Osteocyte (in vitro differentiated cells): ENCODE measurements at regions not wholly inside any gene's neighbourhood (a gene's known extent, or its start where the extent isn't known, plus 50 kb on each side); places are given as distances from the start of the nearest gene placed in this dataset.

ENCODE experiments used
- DNase-seq: peaks from one replicate; pipeline ENCODE4 v3.0.0; 2021; ENCODE audit warnings: mixed read lengths; ENCODE audit not compliant: unreplicated experiment; ENCODE audit errors: extremely low spot score
- H3K27ac Mint-ChIP-seq: one replicate; pipeline ENCODE4 v1.8.0; 2021; ENCODE audit warnings: mild to moderate bottlenecking, mixed read lengths; ENCODE audit not compliant: unreplicated experiment
- H3K27me3 Mint-ChIP-seq: one replicate; pipeline ENCODE4 v1.8.0; 2021; ENCODE audit warnings: mixed read lengths; ENCODE audit not compliant: unreplicated experiment
- H3K36me3 Mint-ChIP-seq: one replicate; pipeline ENCODE4 v1.8.0; 2021; ENCODE audit warnings: mixed read lengths; ENCODE audit not compliant: unreplicated experiment
- H3K4me1 Mint-ChIP-seq: one replicate; pipeline ENCODE4 v1.8.0; 2021; ENCODE audit warnings: mixed read lengths; ENCODE audit not compliant: unreplicated experiment
- H3K4me3 Mint-ChIP-seq: one replicate; pipeline ENCODE4 v1.8.0; 2021; ENCODE audit warnings: mild to moderate bottlenecking, moderate library complexity, mixed read lengths; ENCODE audit not compliant: unreplicated experiment
- H3K9me3 Mint-ChIP-seq: one replicate; pipeline ENCODE4 v1.8.0; 2021; ENCODE audit warnings: mixed read lengths; ENCODE audit not compliant: unreplicated experiment
- CTCF ChIP-seq: fragments of 200-600 bp; sonication (generic); IDR thresholded peaks from 2 replicates; pipeline ENCODE4 v1.5.0; 2021; ENCODE audit warnings: antibody characterized with exemption, mild to moderate bottlenecking, moderate library complexity

- no peaks in the 10 kb centered on the region for H3K9me3 Mint-ChIP-seq
- DNase-seq = no peak
- peaks cover 12% of the 10 kb centered on the region for H3K27me3 Mint-ChIP-seq
- peaks cover 24% of the 10 kb centered on the region for H3K4me1 Mint-ChIP-seq
- no peaks in the 10 kb centered on the region for H3K36me3 Mint-ChIP-seq
- H3K4me3 Mint-ChIP-seq = no peak overlapping the region
- no peak for TF ChIP-seq CTCF
- no peak overlapping the region for H3K27ac Mint-ChIP-seq
These were observed 59.7 kb downstream of the GPX5 start for GRCh38 chr6:28585335-28585734.

- TF ChIP-seq CTCF = no peak
- H3K27ac Mint-ChIP-seq = peak overlapping the region; percentile 79
- peaks cover 24% of the 10 kb centered on the region for H3K4me1 Mint-ChIP-seq
- peak overlapping the region; percentile 86 for H3K4me3 Mint-ChIP-seq
- DNase-seq = no peak
- no peaks in the 10 kb centered on the region for H3K36me3 Mint-ChIP-seq
- peaks cover 20% of the 10 kb centered on the region for H3K27me3 Mint-ChIP-seq
- no peaks in the 10 kb centered on the region for H3K9me3 Mint-ChIP-seq
These were observed 60.6 kb downstream of the GPX5 start for GRCh38 chr6:28586324-28586723.

GRCh38 chr6:28586962-28587745 is 61.5 kb downstream of the GPX5 start:
- TF ChIP-seq CTCF = no peak
- Mint-ChIP-seq H3K27me3 (peaks cover 26% of the 10 kb centered on the region), H3K27ac (peak overlapping the region; percentile 79), H3K9me3 (no peaks in the 10 kb centered on the region), H3K36me3 (no peaks in the 10 kb centered on the region), H3K4me1 (peaks cover 24% of the 10 kb centered on the region), H3K4me3 (peak overlapping the region; percentile 86)
- no peak for DNase-seq

GRCh38 chr6:28587746-28588075 is 62.0 kb downstream of the GPX5 start:
- peak overlapping the region; percentile 79 for H3K27ac Mint-ChIP-seq
- no peaks in the 10 kb centered on the region for H3K9me3 Mint-ChIP-seq
- no peak for TF ChIP-seq CTCF
- H3K4me3 Mint-ChIP-seq = peak overlapping the region; percentile 86
- no peaks in the 10 kb centered on the region for H3K36me3 Mint-ChIP-seq
- H3K4me1 Mint-ChIP-seq = peaks cover 24% of the 10 kb centered on the region
- DNase-seq = no peak
- H3K27me3 Mint-ChIP-seq = peaks cover 31% of the 10 kb centered on the region

- Mint-ChIP-seq H3K9me3 (no peaks in the 10 kb centered on the region), H3K36me3 (no peaks in the 10 kb centered on the region), H3K4me1 (peaks cover 24% of the 10 kb centered on the region), H3K27me3 (peaks cover 34% of the 10 kb centered on the region), H3K27ac (no peak overlapping the region), H3K4me3 (peak overlapping the region; percentile 55)
- no peak for TF ChIP-seq CTCF
- no peak for DNase-seq
These were observed 63.0 kb downstream of the GPX5 start for GRCh38 chr6:28588666-28589065.
